ENCODE measurements at regions not wholly inside any gene's neighbourhood (a gene's known extent, or its start where the extent isn't known, plus 50 kb on each side); places are given as distances from the start of the nearest gene placed in this dataset.

DNA sequence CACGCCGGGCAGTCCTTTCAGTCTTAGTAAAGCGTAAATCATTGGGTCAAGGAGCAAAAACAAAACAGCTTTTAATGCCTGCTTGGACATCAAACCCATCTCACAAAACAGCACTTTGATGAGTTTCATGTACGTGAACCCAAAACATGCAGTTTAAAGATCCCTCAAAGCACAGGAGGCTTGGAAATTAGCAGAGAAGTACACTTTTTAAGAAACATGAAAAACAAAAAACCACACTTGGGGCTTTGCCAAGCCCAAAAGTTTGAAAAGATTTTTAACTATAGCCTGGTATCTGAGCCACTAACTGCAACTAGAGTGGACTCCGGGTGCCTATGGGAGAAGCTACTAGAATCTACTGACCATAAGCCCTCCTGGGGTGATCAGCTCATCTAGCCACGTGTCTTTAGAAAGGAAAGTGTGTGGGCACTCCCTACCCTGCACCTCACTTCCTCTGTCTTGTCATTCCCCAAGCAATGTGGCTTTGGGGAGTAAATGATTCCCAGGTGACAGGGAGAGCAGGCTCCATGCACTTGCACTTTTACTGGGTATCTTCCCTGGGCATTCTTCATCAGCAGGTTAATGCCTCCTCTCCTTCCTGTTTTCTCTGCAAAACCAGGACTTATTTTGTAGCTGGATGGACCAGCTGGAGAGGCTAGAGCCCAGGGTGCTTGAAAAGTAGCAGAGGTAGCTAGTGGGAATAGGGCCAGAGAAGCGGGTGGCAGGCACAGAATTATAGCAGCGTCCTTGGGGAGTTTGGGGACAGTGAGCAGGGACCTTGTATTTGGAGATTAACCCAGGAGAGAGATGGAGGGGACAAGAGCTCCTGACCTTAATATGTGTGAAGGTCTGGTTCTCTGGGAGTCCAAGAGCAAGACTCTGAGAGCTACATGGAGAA, 339.3 kb downstream of the BCL11B start:
- TF ChIP-seq EZH2phosphoT487 (IDR thresholded peaks at IDR 0.05; ENCODE audit: insufficient read depth, low read depth) (no peak), EZH2 (IDR thresholded peaks at IDR 0.05; ENCODE audit: insufficient read depth, poor library complexity, severe bottlenecking) (no peak)

Data from GM23248 (cell line).